COR-L47 (cell line): ENCODE measurements at regions not wholly inside any gene's neighbourhood (a gene's known extent, or its start where the extent isn't known, plus 50 kb on each side); places are given as distances from the start of the nearest gene placed in this dataset.

Experiments
- DNase-seq: peaks from one replicate; lab custom pipeline; 2025; lab: John Stamatoyannopoulos, UW

DNA sequence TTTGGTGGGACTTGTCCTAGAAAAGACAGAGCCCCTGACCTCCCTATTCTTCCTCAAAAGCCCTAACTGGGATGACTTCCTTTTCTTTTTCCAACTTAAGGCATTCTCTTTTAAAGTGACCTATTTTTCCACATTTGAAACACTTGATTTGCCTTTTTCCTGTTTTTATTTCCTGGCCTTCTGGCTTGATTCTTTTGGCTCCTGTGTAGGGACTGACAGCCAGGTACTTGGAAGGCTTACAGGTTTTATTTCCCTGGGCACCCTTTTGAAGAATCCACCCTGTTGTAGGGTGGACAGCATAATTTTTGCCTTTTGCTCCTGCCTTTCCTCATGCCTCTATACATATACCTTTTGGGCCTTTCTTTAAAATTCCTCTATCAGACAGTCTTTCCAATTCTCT is 271.0 kb upstream of the AMELY start:
- DNase-seq = no peak

DNA sequence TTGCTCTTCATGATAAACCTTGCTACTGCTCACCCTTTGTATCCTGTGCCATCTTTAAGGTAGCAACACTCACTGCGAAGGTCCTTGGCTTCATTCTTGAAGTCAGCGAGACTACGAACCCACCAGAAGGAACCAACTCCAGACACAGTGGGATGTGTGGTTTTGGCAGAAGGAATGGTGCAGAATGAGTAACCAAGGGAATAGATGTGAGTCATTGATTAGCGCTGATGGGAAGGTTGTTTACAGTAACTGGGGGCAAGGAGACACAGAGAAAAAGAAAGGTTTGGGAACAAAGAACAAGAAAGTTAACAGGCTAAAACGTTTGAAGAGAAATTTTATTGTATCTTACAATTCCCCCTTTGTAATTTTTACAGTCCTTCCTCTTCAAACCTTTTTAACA is 266.1 kb upstream of the AMELY start:
- no peak for DNase-seq

DNA sequence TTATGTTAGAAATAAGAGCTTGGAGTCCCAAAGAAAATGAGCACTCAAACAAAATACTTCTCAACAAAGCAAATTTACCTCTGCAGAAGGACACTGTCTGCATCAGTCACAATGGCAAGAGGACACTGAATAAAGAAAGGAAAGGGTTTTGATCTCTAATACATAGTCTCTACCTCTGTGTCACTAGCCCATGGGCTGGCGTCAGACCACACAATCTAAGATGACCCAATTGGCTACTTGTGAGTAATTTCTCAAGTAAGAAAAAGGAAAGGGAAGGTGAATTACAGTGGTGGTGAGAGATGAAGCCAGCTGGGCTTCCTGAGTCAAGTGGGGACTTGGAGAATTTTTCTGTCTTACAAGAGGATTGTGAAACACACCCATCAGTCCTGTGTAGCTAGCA is 257.9 kb upstream of the AMELY start:
- DNase-seq = no peak

DNA sequence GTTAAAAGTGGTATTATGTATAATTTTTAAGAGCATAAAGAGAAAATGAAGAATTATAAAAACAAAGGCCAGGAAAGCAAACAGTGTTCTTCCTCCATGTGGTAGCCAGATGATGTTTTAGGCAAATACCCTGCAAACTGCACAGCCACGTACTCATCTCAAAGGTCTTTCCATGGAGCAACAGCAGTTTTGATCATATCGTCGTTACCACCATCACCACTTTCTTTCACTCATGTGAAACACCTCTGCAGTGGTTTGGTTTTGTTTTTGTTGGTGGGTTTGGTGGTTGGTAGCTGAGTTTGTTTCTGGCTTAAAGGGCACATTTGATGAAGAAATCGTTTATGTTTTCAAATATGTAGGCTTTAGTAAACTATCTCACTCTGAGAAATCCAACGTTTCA is 229.9 kb upstream of the AMELY start:
- DNase-seq = no peak
